Right lobe of liver (tissue), 4 donors: ENCODE measurements at regions not wholly inside any gene's neighbourhood (a gene's known extent, or its start where the extent isn't known, plus 50 kb on each side); places are given as distances from the start of the nearest gene placed in this dataset.

Source experiments
- POLR2A ChIP-seq: fragments of 450-650 bp; IDR thresholded peaks from one replicate; pipeline ENCODE4 v1.6.1; 2017; ENCODE audit warnings: antibody characterized with exemption, mild to moderate bottlenecking
- TF ChIP-seq, protein P1 (sequence below), 4 donors: fragments of 200-600 bp in 3 of 4; fragments of 450-650 bp in 1 of 4; IDR thresholded peaks; one replicate each; pipeline versions ENCODE4 v1.5.1 to v1.8.0; 2016 to 2022; ENCODE audit warnings: antibody characterized with exemption in 4 of 4, mild to moderate bottlenecking in 2 of 4
- donor health status: DM: no; HTN: no; CAD: no.
- donor health status: DM: no; HTN: no; CAD: no.
- donor health status: DM: no; HTN: yes; CAD: no.

- TF ChIP-seq, protein P1, sequence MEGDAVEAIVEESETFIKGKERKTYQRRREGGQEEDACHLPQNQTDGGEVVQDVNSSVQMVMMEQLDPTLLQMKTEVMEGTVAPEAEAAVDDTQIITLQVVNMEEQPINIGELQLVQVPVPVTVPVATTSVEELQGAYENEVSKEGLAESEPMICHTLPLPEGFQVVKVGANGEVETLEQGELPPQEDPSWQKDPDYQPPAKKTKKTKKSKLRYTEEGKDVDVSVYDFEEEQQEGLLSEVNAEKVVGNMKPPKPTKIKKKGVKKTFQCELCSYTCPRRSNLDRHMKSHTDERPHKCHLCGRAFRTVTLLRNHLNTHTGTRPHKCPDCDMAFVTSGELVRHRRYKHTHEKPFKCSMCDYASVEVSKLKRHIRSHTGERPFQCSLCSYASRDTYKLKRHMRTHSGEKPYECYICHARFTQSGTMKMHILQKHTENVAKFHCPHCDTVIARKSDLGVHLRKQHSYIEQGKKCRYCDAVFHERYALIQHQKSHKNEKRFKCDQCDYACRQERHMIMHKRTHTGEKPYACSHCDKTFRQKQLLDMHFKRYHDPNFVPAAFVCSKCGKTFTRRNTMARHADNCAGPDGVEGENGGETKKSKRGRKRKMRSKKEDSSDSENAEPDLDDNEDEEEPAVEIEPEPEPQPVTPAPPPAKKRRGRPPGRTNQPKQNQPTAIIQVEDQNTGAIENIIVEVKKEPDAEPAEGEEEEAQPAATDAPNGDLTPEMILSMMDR (IDR thresholded peaks at IDR 0.05) = no peak
- TF ChIP-seq POLR2A = no peak
Observed at GRCh38 chr6:147653631-147654030, 145.1 kb downstream of the SAMD5 start.
